ENCODE measurements at regions not wholly inside any gene's neighbourhood (a gene's known extent, or its start where the extent isn't known, plus 50 kb on each side); places are given as distances from the start of the nearest gene placed in this dataset.

- DNase-seq: no peak
- ATAC-seq: no peak
- Histone ChIP-seq H3K4me3 (no peak overlapping the region), H3K4me1 (no peaks in the 10 kb centered on the region), H3K36me3 (no peaks in the 10 kb centered on the region), H3K9me3 (no peaks in the 10 kb centered on the region), H3K27ac (no peak overlapping the region), H3K27me3 (peaks cover 0 to 58% of the 10 kb centered on the region in 2 donors)
- intact Hi-C loops (cut with DNase I): loop anchor here in 1 of 2 donors (5.0 kb wide), 2 partner anchors 424 to 514 kb away; no protein-coding TSS in a partner anchor
- TF ChIP-seq, protein P1, sequence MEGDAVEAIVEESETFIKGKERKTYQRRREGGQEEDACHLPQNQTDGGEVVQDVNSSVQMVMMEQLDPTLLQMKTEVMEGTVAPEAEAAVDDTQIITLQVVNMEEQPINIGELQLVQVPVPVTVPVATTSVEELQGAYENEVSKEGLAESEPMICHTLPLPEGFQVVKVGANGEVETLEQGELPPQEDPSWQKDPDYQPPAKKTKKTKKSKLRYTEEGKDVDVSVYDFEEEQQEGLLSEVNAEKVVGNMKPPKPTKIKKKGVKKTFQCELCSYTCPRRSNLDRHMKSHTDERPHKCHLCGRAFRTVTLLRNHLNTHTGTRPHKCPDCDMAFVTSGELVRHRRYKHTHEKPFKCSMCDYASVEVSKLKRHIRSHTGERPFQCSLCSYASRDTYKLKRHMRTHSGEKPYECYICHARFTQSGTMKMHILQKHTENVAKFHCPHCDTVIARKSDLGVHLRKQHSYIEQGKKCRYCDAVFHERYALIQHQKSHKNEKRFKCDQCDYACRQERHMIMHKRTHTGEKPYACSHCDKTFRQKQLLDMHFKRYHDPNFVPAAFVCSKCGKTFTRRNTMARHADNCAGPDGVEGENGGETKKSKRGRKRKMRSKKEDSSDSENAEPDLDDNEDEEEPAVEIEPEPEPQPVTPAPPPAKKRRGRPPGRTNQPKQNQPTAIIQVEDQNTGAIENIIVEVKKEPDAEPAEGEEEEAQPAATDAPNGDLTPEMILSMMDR (IDR thresholded peaks at IDR 0.05): no peak
Measured at GRCh38 chr10:123556049-123556448, 110.1 kb upstream of the GPR26 start.

- TF ChIP-seq, protein P1 (IDR thresholded peaks at IDR 0.05): no peak
- intact Hi-C loops (cut with DNase I): loop anchor here in 1 of 2 donors (5.0 kb wide), 2 partner anchors 424 to 514 kb away; no protein-coding TSS in a partner anchor
Measured at GRCh38 chr10:123556736-123557135, 109.4 kb upstream of the GPR26 start.

DNA sequence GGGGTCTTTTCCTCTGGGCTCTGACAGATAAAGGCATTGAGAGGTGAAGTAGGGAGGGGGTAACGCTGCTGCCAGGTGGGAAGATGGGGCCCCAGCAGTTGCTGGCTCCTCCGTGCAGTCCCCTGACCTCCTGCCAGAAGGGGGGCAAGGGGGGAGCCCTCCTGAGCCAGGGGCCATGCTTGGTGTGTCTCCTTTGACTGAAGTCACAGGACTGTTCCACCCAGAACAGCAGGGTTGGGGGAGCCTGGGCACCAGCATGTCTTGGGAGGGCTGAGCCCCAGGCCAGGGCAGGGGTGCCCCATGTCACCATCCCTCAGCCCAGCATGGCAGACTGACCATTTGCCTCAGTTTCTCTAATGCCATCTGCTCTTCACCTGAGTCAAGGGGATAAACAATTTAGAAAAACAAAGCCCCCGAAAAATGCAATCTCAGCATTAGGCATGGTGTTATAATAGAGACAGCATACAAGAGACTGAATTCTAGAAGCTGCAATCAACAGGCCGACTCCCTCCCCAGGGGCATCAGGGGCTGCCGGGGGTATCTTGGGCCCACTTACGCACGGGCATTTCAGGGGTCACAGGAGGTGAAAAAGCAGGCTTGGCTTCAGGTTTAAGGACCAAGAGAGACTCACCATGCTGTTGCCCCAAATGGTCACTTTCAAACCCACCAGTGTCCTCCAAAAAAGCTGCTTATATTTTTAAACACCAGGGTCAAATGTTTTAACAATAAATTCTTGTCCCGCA lies 108.6 kb upstream of the GPR26 start:
- intact Hi-C loops (cut with DNase I): loop anchor here in 1 of 2 donors (5.0 kb wide), 2 partner anchors 425 to 515 kb away; no protein-coding TSS in a partner anchor
- no peaks in the 10 kb centered on the region for H3K4me1 ChIP-seq
- peaks cover 0 to 51% of the 10 kb centered on the region in 2 donors for H3K27me3 ChIP-seq
- H3K4me3 ChIP-seq: no peak overlapping the region
- H3K9me3 ChIP-seq: no peaks in the 10 kb centered on the region
- TF ChIP-seq, protein P1 (IDR thresholded peaks at IDR 0.05): no peak
- DNase-seq (no peak), ATAC-seq (no peak)
- H3K27ac ChIP-seq: no peak overlapping the region
- H3K36me3 ChIP-seq: no peaks in the 10 kb centered on the region

More at GRCh38 chr10:123556736-123557135, 109.4 kb upstream of the GPR26 start:
- Histone ChIP-seq H3K4me3 (no peak overlapping the region), H3K9me3 (no peaks in the 10 kb centered on the region), H3K27me3 (peaks cover 0 to 52% of the 10 kb centered on the region in 2 donors), H3K4me1 (no peaks in the 10 kb centered on the region), H3K27ac (no peak overlapping the region), H3K36me3 (no peaks in the 10 kb centered on the region)
- ATAC-seq (no peak), DNase-seq (no peak)

DNA sequence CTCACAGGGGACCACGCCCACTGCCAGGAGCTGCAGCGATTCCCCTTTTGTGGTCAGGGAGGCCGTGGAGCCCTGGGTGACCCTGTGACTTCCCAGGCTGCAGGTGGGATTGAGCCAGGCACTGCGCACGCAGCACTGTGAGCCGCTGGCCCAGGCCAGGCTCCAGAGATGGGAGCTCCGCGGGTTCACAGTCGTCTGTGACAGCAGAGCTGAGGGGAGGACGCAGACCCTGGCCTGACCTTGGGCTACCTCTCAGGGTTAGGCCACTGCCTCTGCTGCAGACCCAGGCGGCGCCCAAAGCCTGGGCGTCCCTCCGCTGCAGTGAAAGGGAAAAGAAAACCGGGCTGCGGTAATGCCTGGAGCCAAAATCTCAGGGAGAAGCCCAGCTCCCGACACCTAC lies 107.5 kb upstream of the GPR26 start:
- no peak overlapping the region for H3K27ac ChIP-seq
- no peak for DNase-seq
- TF ChIP-seq, protein P1 (IDR thresholded peaks at IDR 0.05): no peak
- H3K9me3 ChIP-seq: no peaks in the 10 kb centered on the region
- intact Hi-C loops (cut with DNase I): loop anchor here in 1 of 2 donors (5.0 kb wide), 2 partner anchors 426 to 516 kb away; no protein-coding TSS in a partner anchor
- ATAC-seq: no peak
- no peak overlapping the region for H3K4me3 ChIP-seq
- peaks cover 0 to 57% of the 10 kb centered on the region in 2 donors for H3K27me3 ChIP-seq
- no peaks in the 10 kb centered on the region for H3K36me3 ChIP-seq
- H3K4me1 ChIP-seq: no peaks in the 10 kb centered on the region

DNA sequence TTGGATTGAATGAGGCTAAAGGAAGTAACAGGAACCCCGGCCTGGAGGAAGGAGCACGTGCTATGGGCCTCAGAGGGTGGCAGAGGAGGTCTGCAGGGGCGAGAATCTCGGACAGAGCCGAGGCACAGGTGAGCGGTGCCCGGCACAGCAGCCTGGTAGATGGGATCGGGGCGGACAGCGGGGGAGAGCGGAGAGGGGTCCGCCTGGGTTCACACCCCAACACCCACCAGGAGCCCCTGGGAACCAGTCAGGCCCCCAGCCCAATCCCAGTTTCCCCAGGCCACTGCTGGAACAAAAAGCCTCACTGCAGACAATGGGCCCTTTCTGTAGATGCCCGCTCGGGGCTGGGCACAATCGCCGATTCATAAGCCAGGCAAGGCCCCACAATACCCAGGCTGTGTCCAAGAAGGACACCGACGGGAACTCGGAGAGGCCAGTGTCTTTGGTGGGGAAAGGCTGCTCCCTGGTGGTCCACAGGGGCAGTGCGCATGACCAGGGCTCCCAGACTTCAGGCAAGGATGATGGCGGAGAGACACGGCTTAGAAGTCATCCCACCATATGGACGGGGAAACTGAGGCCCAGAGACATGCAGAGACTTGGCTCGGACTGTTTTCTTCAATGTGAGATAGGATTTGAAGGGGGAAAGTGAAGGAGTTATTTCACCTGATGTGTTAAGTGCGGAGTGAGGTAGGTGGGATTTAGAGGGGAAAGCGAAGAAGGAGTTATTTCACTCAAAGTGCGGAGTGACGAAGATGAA lies 106.9 kb upstream of the GPR26 start:
- TF ChIP-seq, protein P1 (IDR thresholded peaks at IDR 0.05): peak; percentile 98 to 99
- peaks cover 0 to 51% of the 10 kb centered on the region in 2 donors for H3K27me3 ChIP-seq
- intact Hi-C loops (cut with DNase I): loop anchor here in 1 of 2 donors (5.0 kb wide), 2 partner anchors 427 to 517 kb away; no protein-coding TSS in a partner anchor
- DNase-seq: peak; percentile 52 to 88 (median 66)
- H3K4me3 ChIP-seq: no peak overlapping the region
- ATAC-seq: peak; percentile 97
- no peaks in the 10 kb centered on the region for H3K4me1 ChIP-seq
- no peaks in the 10 kb centered on the region for H3K9me3 ChIP-seq
- H3K36me3 ChIP-seq: no peaks in the 10 kb centered on the region
- no peak overlapping the region for H3K27ac ChIP-seq

All from left lung (tissue), 4 donors.